BJ (cell line): ENCODE measurements at regions not wholly inside any gene's neighbourhood (a gene's known extent, or its start where the extent isn't known, plus 50 kb on each side); places are given as distances from the start of the nearest gene placed in this dataset.

Experiments
- CTCF ChIA-PET: fragments of 350-600 bp; formaldehyde crosslinking; extraction: SDS; loops from one replicate; lab custom pipeline; 2021; ENCODE audit warnings: antibody characterized with exemption, inconsistent platforms; lab: Yijun Ruan, JAX
- POLR2A ChIA-PET: fragments of 300-600 bp; sonication (Branson Sonifier 250); formaldehyde crosslinking; extraction: SDS; loops from one replicate; lab custom pipeline; 2021; ENCODE audit warnings: antibody characterized with exemption; lab: Charles Lee
- DNase-seq: peaks from one replicate; pipeline ENCODE4 v3.0.0-alpha.2; 2011; ENCODE audit warnings: low read depth
- H3K27me3 ChIP-seq: 2 replicates; pipeline ENCODE4 v1.6.0; 2011; ENCODE audit warnings: low read length; ENCODE audit not compliant: control insufficient read depth, insufficient read depth
- H3K36me3 ChIP-seq: 2 replicates; pipeline ENCODE4 v1.5.1; 2011; ENCODE audit warnings: low read length; ENCODE audit not compliant: control insufficient read depth, insufficient read depth
- H3K4me3 ChIP-seq: 2 replicates; pipeline ENCODE4 v1.5.1; 2011; ENCODE audit warnings: low read depth, mild to moderate bottlenecking, control low read depth, low read length
- TF ChIP-seq, protein P1 (sequence below): IDR thresholded peaks from 2 replicates; pipeline ENCODE4 v1.5.1; 2011; ENCODE audit warnings: low read depth, mild to moderate bottlenecking, control low read depth, inconsistent platforms, low read length, moderate library complexity; ENCODE audit not compliant: insufficient read depth

DNA sequence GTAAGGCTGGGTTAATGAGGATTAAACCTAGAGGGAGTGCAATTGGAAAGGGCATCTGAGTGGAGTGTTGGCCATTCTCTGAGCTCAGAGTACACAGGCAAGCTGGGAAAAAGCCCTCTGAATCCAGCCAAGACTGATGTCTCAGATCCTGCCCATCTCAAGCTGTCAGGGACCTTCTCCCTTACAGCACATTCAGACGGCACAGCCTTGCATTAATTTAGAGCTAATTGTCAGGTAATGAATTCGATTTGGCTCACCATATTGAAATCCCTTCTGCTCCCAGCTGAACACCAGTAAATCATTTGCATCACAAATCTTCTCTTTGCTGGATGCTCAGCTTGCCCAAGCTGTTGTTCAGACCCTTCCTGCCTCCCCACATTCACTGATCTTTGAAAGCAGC is 399.3 kb upstream of the PODXL start:
- Histone ChIP-seq H3K27me3 (peaks cover 4% of the 10 kb centered on the region; the same call in 1 of the 2 replicates), H3K4me3 (no peak overlapping the region), H3K36me3 (no peaks in the 10 kb centered on the region)
- ChIA-PET POLR2A (no interaction called here), CTCF (interaction anchor here (2.9 kb wide), 1 partner anchor 10 kb away, joined by 12 read pairs; no protein-coding TSS in a partner anchor)
- TF ChIP-seq, protein P1, sequence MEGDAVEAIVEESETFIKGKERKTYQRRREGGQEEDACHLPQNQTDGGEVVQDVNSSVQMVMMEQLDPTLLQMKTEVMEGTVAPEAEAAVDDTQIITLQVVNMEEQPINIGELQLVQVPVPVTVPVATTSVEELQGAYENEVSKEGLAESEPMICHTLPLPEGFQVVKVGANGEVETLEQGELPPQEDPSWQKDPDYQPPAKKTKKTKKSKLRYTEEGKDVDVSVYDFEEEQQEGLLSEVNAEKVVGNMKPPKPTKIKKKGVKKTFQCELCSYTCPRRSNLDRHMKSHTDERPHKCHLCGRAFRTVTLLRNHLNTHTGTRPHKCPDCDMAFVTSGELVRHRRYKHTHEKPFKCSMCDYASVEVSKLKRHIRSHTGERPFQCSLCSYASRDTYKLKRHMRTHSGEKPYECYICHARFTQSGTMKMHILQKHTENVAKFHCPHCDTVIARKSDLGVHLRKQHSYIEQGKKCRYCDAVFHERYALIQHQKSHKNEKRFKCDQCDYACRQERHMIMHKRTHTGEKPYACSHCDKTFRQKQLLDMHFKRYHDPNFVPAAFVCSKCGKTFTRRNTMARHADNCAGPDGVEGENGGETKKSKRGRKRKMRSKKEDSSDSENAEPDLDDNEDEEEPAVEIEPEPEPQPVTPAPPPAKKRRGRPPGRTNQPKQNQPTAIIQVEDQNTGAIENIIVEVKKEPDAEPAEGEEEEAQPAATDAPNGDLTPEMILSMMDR: no peak
- no peak for DNase-seq

DNA sequence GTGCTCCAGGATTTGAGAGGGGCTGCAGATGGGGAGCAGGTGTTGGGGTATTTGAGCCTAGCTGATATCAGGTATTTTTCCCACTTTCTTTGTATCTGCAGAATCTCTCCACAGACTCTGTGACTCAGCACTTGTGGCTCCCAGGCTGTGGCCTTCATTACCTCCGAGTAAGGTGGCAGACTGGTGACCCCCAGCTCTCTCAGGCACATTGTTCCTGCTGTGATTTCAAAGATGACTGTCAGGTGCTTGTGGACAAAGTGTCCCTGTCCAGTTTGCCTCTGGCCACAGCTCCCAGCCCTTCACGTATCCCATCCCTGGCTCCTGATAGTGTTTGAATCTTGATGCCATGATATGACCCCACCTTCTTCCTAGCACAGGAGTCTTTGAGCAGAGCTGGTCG is 396.8 kb upstream of the PODXL start:
- TF ChIP-seq, protein P1: no peak
- H3K4me3 ChIP-seq: no peak overlapping the region
- H3K36me3 ChIP-seq: no peaks in the 10 kb centered on the region
- H3K27me3 ChIP-seq: no peaks in the 10 kb centered on the region
- ChIA-PET POLR2A (no interaction called here), CTCF (interaction anchor here (1.2 to 1.3 kb wide), 2 partner anchors 9 to 92 kb away, joined by 3 read pairs; no protein-coding TSS in a partner anchor)
- no peak for DNase-seq

DNA sequence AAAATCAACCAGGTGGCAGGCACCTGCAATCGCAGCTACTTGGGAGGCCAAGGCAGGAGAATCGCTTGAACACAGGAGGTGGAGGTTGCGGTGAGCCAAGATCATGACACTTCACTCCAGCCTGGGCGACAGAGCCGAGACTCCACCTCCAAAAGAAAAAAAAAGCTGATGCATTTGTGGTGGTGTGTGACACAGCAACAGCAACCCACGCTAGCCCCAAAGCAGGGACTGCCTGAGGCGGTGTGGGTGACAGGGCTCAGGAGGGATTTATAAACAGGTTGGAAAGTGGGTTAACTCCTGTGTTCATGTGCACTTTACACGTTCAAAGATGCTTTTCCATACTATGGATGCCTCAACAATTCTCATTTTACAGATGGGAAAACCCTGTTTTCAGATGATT is 395.9 kb upstream of the PODXL start:
- TF ChIP-seq, protein P1: no peak
- DNase-seq: no peak
- H3K36me3 ChIP-seq: no peaks in the 10 kb centered on the region
- ChIA-PET POLR2A (no interaction called here), CTCF (interaction anchor here (1.2 kb wide), 1 partner anchor 8 kb away, joined by 3 read pairs; no protein-coding TSS in a partner anchor)
- H3K27me3 ChIP-seq: no peaks in the 10 kb centered on the region
- H3K4me3 ChIP-seq: no peak overlapping the region

DNA sequence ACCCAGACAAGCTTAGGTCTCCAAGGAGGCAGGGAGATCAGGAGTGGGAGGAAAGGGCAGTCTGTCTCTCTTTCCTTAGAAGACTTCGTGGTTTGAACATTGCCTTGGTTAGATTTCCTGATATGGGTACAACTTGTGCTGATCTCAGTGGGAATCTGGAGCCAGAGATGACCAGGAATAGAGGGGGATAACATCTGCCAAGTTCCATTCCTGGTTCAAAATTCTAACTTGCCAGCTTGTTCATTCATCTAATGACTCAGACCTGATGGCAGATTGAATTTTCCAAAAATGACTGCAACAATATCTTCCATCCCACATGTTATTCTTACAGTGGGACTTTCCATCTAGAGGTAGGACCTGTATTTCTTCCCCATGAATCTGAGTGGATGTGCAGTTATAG is 394.3 kb upstream of the PODXL start:
- ChIA-PET CTCF (no interaction called here), POLR2A (no interaction called here)
- Histone ChIP-seq H3K36me3 (no peaks in the 10 kb centered on the region), H3K27me3 (peaks cover 2% of the 10 kb centered on the region; the same call in 1 of the 2 replicates), H3K4me3 (no peak overlapping the region)
- DNase-seq: no peak
- TF ChIP-seq, protein P1: no peak

DNA sequence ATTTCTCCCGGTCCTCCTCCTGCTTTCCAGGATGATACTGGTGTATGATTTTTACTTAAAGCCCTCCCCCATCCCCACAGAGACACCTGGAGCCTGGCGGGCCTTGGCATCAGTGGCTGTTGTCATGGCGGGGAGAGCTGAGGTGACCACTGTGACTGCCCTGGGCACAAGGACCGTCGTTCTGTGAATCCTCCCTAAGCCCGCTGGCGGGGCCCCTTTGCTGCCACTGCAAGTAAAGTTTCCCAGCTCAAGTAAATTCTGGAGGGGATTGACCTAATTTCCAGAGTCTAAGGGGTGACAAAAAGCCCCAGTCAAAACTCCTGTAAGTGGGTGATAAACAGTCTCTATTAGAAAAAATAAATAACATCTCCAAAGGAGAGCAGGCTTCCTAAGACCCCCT is 393.2 kb upstream of the PODXL start:
- Histone ChIP-seq H3K27me3 (peaks cover 4% of the 10 kb centered on the region; the same call in 1 of the 2 replicates), H3K36me3 (no peaks in the 10 kb centered on the region), H3K4me3 (no peak overlapping the region)
- CTCF ChIA-PET: interaction anchor here (0.7 to 1.2 kb wide), 4 partner anchors 9 to 631 kb away, joined by 3 to 5 read pairs (median 3); no protein-coding TSS in a partner anchor
- no peak for DNase-seq
- POLR2A ChIA-PET: no interaction called here
- TF ChIP-seq, protein P1: no peak
